GM18867 (cell line): ENCODE measurements at regions not wholly inside any gene's neighbourhood (a gene's known extent, or its start where the extent isn't known, plus 50 kb on each side); places are given as distances from the start of the nearest gene placed in this dataset.
"Not testable (repeated sequence)": the region's sequence is repeated elsewhere in the genome, so short reads cannot be mapped to it uniquely, and the experiment has no call there.

Experiments used
- ATAC-seq: cut with Tn5 transposase; IDR thresholded peaks from one replicate; pipeline ENCODE4 v1.9.1; 2021; ENCODE audit warnings: mild to moderate bottlenecking, moderate library complexity; ENCODE audit not compliant: unreplicated experiment

- no peak for ATAC-seq
Observed at GRCh38 chr2:144972676-144973075, 452.8 kb upstream of the ZEB2 start.

- ATAC-seq, result no peak
Observed at GRCh38 chr2:144971786-144972335, 451.9 kb upstream of the ZEB2 start.

GRCh38 chr2:144970410-144970809 is 450.5 kb upstream of the ZEB2 start:
- not testable (repeated sequence) for ATAC-seq

GRCh38 chr2:144969564-144969963 is 449.6 kb upstream of the ZEB2 start:
- ATAC-seq, result not testable (repeated sequence)

- no peak for ATAC-seq
Observed at GRCh38 chr2:144967961-144968360, 448.0 kb upstream of the ZEB2 start.

- ATAC-seq, result no peak
Observed at GRCh38 chr2:144965172-144965571, 445.3 kb upstream of the ZEB2 start.

- ATAC-seq, result no peak
Observed at GRCh38 chr2:144963031-144963430, 443.1 kb upstream of the ZEB2 start.

GRCh38 chr2:144959416-144959815 is 439.5 kb upstream of the ZEB2 start:
- ATAC-seq, result no peak

GRCh38 chr2:144950899-144951560 is 431.1 kb upstream of the ZEB2 start:
- no peak for ATAC-seq

- ATAC-seq, result no peak
Observed at GRCh38 chr2:144948205-144948855, 428.4 kb upstream of the ZEB2 start.

- no peak for ATAC-seq
Observed at GRCh38 chr2:144947709-144948037, 427.8 kb upstream of the ZEB2 start.

- ATAC-seq, result no peak
Observed at GRCh38 chr2:144946263-144946662, 426.3 kb upstream of the ZEB2 start.

GRCh38 chr2:144944546-144945220 is 424.8 kb upstream of the ZEB2 start:
- no peak for ATAC-seq

- no peak for ATAC-seq
Observed at GRCh38 chr2:144943986-144944385, 424.1 kb upstream of the ZEB2 start.

- no peak for ATAC-seq
Observed at GRCh38 chr2:144943293-144943941, 423.5 kb upstream of the ZEB2 start.

- ATAC-seq, result no peak
Observed at GRCh38 chr2:144942516-144943256, 422.8 kb upstream of the ZEB2 start.

GRCh38 chr2:144941743-144942488 is 422.0 kb upstream of the ZEB2 start:
- no peak for ATAC-seq

- ATAC-seq, result no peak
Observed at GRCh38 chr2:144939590-144939989, 419.7 kb upstream of the ZEB2 start.

GRCh38 chr2:144937910-144938709 is 418.2 kb upstream of the ZEB2 start:
- ATAC-seq, result no peak
